HS-27A (cell line): ENCODE measurements at regions not wholly inside any gene's neighbourhood (a gene's known extent, or its start where the extent isn't known, plus 50 kb on each side); places are given as distances from the start of the nearest gene placed in this dataset.

ENCODE experiments used
- DNase-seq: peaks from one replicate; pipeline ENCODE4 v3.0.0-alpha.2; 2012; ENCODE audit warnings: low read depth, missing footprints

GRCh38 chrX:142742581-142742980 lies 283.1 kb upstream of the SPANXN4 start:
- DNase-seq = no peak

DNA sequence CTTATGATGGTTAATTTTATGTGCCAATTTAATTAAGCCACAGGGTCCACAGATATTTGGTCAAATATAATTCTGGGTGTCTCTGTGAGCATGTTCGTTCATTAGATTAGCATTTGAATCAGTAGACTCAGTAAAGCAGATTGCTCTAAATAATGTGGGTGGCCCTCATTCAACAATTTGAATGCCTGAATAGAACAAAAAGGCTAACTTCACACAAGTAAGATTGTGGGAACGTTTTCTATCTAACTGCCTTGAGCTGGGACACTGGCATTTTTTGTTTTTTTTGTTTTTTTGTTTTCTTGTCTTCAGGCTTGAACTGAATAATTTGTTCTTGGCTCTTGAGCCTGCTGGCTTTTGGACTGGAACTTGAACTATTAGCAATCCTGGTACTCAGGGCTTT lies 292.4 kb upstream of the SPANXN4 start:
- DNase-seq = no peak

GRCh38 chrX:142711796-142712290 lies 313.9 kb upstream of the SPANXN4 start:
- no peak for DNase-seq

- no peak for DNase-seq
Measured at GRCh38 chrX:142702749-142703148, 323.0 kb upstream of the SPANXN4 start.

GRCh38 chrX:142688256-142688655 lies 337.5 kb upstream of the SPANXN4 start:
- DNase-seq = no peak

DNA sequence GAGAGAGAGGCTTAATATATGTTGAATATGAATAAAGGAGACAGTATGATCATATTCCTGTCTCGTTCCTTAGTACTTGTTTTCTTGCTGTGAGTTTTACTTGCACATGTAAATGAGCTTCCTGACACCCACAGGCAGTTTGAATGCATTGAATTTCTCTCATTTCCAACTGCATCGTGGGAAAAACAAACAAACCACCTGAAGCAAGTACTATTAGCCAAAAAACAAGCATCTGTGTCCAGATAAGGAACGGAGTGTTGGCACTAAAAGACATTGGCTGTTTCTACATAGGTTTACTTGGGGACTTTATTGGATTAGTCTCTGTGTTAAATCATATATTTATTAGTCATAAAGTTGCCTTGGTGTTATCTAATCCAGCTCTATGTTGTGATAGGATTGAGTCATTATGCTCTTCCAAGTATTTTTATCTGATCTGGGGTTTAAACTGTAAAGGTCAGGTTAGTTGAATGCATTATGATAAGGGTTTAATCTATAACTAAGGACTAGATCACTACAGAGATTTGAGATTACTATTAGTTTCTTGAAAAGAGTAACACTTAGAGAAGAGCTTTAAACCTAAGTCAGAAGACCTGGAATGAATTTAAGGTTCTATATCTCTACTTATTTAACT lies 339.0 kb upstream of the SPANXN4 start:
- no peak for DNase-seq

DNA sequence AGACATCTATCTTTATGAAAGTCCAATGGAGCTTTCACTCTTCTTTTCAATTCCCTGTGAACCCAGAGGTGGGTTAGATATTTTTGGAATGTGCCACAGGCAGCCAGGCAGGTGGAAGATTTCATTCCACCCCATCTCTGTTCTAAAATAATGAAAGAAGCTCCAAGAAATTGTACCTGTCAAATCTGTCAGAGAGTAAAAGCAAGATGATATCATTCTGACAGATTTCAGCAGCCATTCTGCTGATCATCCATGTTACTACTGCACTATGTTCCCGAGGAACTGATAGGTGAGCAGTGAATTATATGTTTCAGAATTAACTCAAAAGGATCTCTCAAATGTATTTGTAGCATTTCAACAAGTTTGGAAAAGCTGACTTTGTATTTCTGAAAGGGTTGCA lies 339.5 kb upstream of the SPANXN4 start:
- DNase-seq = no peak

DNA sequence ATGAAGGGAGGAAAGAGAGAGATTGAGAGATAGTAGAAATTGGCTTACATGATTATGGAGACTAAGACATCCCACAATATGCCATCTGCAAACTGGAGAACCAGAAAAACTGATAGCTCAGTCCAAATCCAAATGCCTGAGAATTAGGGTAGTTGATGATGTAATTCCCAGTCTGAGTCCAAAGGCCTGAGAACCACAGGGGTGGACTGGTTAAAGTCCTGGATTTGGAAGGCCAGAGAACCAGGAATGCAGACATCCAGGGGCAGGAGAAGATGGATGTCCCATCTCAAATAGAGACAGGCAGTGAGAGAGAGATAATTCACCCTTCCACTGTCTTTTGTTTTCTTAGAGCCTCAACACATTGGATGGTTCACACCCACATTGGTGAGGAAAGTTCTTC lies 345.7 kb upstream of the SPANXN4 start:
- DNase-seq = no peak

DNA sequence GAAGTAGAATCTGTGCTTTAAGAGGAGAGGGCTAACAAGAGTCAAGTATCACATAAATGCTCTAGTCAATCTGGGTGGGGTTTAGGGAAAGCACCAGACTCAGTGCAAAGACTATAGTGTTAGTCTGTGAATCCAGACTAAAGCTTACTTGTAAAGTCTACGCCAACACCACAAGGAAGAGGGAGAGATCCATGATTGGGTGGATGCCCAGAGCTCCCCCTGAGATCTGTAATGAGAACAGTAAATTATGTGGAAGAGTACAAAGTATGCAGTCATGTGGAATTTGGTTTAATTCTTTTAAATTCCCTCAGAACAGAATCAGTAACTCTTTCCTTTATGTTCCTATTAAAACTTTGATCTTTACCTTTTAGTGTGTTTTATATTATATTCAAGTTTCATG lies 354.7 kb upstream of the SPANXN4 start:
- no peak for DNase-seq

GRCh38 chrX:142663330-142664095 lies 362.2 kb upstream of the SPANXN4 start:
- no peak for DNase-seq

DNA sequence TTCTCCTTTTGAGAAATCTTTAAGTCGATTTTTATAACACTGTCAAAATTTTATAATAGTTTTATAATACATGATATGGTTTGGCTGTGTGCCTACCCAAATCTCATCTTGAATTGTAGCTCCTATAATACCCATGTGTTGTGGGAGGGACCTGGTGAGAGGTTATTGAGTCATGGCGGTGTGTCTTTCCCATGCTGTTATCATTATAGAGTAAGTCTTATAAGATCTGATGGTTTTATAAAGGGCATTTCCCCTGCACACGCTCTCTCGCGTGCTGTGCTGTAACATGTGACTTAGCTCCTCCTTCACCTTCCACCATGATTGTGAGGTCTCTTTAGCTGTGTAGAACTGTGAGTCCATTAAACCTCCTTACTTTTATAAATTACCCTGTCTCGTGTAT lies 364.0 kb upstream of the SPANXN4 start:
- no peak for DNase-seq

- DNase-seq = no peak
Measured at GRCh38 chrX:142655507-142655906, 370.2 kb upstream of the SPANXN4 start.

DNA sequence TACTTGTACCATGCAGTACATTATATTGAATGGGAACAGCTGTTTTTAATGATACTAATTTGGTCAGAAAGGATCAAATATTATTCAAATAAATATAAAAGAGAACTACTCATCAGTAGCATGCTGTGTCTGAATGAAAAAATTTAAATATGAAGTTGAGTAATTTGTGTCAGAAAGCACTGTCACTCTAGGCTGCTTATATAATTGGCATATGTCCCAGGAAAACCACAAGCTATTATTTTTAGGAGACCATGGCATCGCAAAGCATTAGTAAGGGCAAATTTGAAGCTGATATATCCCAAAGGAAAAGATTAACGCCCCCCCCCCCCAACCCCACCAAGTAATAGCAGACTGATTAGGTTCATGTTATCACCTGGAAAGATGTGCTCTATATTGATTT lies 388.5 kb upstream of the SPANXN4 start:
- DNase-seq = no peak

DNA sequence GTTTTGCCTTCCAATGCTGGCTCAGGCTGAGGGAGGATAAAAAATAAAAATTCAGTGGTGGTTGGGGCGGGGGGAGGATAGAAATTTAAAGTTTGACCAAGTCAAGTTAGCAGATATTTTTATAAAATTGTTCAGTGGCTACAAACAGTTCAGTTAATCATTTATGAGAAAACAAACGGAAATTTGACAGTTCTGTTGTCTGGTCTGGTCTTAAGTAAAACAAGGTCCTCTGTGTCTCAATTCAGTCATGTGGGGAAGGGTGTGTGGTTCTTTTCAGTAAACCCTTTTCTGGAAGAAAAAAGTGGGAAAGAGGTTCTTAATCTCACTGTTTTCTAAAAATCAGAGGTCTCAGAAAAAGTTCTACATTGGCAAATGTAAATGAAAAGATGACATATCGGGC lies 409.1 kb upstream of the SPANXN4 start:
- no peak for DNase-seq

DNA sequence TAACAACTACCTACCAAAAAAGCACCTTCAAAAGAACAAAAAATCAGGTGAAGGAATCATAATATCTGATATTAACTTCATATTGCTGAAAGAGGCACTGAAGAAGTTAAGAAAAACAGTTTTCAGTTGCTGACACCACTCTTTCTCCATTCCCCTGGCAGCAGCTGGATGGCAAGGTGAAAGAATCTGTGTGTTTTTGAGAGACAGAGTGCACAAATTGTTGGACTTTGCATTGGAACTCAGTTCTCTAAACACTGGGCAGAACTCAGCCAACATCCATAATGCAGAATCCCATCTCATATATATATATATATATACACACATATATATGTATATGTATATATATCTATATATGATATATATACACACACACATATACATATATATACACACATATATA lies 408.3 kb upstream of the MAGEC2 start:
- DNase-seq = no peak

- DNase-seq = peak; percentile 0
Measured at GRCh38 chrX:142606629-142607028, 401.5 kb upstream of the MAGEC2 start.

GRCh38 chrX:142601792-142602191 lies 396.7 kb upstream of the MAGEC2 start:
- no peak for DNase-seq

DNA sequence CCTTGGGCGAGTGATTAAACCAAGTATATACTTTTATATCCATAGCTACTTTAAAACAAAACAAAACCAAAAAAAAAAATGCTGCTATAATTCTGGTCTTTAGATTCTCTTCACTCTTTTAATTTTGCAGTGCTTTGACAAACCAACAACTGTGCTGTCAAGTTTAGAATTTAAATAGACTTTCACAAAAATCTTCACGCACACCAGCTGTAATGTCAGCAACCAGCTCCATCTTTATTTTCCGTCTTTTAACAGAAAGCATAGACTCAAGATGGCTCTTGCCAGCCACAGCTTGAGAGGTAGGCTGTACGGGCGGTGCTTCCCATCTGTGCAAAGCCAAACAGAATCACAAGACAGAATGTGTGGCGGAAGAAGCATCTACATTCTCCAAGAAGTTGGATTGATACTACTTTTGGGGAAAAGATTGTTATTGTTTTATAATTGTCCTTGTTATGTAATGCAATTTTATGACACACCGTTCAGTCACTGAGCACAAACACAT lies 388.3 kb upstream of the MAGEC2 start:
- DNase-seq = no peak

GRCh38 chrX:142576615-142577014 lies 371.5 kb upstream of the MAGEC2 start:
- DNase-seq = no peak

- no peak for DNase-seq
Measured at GRCh38 chrX:142549923-142550322, 344.8 kb upstream of the MAGEC2 start.

GRCh38 chrX:142505839-142506238 lies 300.7 kb upstream of the MAGEC2 start:
- no peak for DNase-seq

GRCh38 chrX:142503967-142504643 lies 299.0 kb upstream of the MAGEC2 start:
- DNase-seq = no peak

GRCh38 chrX:142502441-142502840 lies 297.4 kb upstream of the MAGEC2 start:
- no peak for DNase-seq
